HFF-Myc (cell line): ENCODE measurements at regions not wholly inside any gene's neighbourhood (a gene's known extent, or its start where the extent isn't known, plus 50 kb on each side); places are given as distances from the start of the nearest gene placed in this dataset.

Experiments used
- DNase-seq: peaks from one replicate; pipeline ENCODE4 v3.0.0-alpha.2; 2011; ENCODE audit warnings: low read depth; ENCODE audit errors: extremely low read depth
- H3K4me3 ChIP-seq: replicated peaks from 2 replicates; pipeline ENCODE4 v1.5.1; 2011; ENCODE audit warnings: low read depth, mild to moderate bottlenecking, control low read depth, low read length
- TF ChIP-seq, protein P1 (sequence below): IDR thresholded peaks from 2 replicates; pipeline ENCODE4 v1.5.1; 2012; ENCODE audit warnings: mild to moderate bottlenecking, low read depth, low read length, control low read depth; ENCODE audit errors: missing control alignments

DNA sequence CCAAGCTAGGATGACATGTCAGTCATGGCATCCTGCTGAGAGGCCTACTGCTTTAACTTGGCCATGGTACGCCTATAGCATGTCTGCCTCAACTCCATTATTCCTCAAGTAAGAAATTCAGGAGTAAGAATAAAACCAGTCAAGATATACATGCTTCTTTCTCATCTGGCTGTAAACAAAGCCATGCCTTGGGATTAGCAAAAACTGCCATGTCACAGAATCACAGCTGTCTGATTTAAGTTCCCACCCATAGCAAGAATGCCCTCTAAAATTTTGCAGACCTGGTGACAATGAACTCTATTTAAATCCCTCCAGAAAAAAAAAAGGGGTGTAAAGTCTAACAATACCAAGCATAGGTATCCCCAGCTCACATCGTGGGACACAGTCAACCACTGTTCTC, 55.6 kb upstream of the ACAN start:
- TF ChIP-seq, protein P1, sequence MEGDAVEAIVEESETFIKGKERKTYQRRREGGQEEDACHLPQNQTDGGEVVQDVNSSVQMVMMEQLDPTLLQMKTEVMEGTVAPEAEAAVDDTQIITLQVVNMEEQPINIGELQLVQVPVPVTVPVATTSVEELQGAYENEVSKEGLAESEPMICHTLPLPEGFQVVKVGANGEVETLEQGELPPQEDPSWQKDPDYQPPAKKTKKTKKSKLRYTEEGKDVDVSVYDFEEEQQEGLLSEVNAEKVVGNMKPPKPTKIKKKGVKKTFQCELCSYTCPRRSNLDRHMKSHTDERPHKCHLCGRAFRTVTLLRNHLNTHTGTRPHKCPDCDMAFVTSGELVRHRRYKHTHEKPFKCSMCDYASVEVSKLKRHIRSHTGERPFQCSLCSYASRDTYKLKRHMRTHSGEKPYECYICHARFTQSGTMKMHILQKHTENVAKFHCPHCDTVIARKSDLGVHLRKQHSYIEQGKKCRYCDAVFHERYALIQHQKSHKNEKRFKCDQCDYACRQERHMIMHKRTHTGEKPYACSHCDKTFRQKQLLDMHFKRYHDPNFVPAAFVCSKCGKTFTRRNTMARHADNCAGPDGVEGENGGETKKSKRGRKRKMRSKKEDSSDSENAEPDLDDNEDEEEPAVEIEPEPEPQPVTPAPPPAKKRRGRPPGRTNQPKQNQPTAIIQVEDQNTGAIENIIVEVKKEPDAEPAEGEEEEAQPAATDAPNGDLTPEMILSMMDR, result no peak
- H3K4me3 ChIP-seq, result no peak overlapping the region
- DNase-seq, result no peak

DNA sequence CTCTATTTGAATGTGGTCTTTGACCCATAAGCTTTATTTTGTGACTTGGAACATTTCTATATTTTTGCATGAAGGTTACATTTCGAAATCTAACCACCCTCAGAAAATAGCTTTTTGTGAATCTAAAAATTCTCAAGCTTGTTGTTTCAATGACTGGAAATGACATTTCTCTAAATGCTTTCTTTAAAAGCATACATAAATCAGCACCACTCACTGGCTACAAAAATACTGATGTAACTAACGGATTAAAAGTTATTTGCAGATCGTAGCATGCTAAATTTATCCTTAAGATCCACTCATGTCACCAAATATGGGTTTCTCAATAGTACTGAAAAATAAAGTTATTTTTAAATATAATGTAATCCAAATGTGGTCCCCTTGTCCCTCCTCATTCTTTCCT, 55.2 kb upstream of the ACAN start:
- no peak overlapping the region for H3K4me3 ChIP-seq
- DNase-seq, result no peak
- TF ChIP-seq, protein P1, result no peak

DNA sequence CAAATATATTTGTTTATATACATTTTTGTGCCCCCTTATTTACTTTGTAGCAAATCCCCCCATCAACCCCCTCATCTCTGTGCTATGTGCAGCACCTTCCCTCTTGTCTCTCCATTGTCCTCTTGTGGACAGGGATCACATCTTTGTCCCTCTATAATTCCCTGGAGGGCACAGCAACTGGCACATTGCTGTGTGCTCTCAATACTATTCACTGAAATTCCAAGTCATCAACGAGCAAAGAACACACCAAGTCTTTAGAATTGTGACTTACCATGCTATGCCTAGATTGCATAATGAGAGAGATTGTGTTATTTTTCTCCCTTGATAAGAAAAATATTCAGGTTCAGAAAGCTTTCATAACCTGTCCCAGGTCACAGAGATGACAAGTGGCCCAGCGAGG, 54.6 kb upstream of the ACAN start:
- no peak for DNase-seq
- no peak overlapping the region for H3K4me3 ChIP-seq
- TF ChIP-seq, protein P1, result no peak

DNA sequence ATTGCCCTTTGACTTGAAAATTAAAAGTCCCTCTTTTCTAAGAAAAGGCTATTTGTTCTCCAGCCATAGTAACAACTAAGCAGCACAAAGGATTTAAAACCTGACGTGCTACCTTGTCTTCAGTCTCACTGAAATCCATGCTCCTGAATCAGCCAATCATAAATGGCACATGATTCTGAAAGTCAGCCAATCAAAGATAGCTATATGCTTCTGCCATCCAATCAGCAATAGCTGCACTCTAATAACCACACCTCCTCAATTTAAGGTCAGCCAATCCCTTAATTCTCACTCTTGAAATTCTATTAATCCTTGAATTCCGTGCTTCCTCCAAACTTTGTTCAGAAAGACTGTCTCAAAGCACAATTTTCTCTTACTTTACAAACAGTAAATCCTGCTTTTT, 53.5 kb upstream of the ACAN start:
- TF ChIP-seq, protein P1, result no peak
- no peak for DNase-seq
- H3K4me3 ChIP-seq, result no peak overlapping the region

DNA sequence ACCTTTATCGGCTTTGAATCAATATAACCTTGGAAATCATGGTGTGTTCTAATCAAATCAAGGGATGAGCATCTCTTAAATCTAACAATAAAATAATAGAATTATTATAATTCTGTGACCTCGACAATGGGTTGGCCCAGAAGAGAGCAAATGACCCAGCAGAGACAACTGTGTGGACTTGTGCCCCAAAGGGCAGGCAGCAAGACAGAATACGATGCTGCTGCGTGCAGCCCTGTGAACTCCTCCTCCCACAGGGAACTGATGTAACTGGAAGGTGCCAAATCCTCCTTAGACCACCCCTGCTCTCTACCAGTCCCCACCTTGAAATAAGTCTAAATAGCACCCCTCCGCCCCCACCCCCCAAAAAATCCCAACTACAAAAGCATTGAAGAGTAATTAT, 50.7 kb upstream of the ACAN start:
- TF ChIP-seq, protein P1, result no peak
- no peak for DNase-seq
- H3K4me3 ChIP-seq, result no peak overlapping the region

DNA sequence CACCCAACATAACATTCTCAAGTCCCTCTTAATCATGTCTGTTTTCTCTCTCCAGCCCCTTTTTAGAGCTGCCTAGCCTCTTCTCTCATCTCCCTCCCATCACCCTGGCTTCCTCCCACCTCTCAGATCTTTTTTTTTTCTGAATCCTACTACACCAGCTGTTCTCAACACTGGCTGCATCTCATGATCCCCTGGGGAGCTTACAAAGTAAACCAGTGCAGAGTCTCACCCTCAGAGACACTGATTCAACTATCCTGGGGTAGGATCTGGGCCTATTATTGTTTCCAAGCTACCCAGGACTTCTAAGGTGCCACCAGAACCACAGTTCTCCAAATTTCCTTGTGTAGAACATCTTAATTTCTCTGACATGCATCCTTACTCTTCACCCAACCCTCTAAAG, 50.3 kb upstream of the ACAN start:
- DNase-seq, result no peak
- H3K4me3 ChIP-seq, result no peak overlapping the region
- TF ChIP-seq, protein P1, result no peak
